GM19452 (cell line): ENCODE measurements at regions not wholly inside any gene's neighbourhood (a gene's known extent, or its start where the extent isn't known, plus 50 kb on each side); places are given as distances from the start of the nearest gene placed in this dataset.
A peak's percentile ranks its signal among the peaks of the same experiment; 100 is the strongest.
"Not testable (repeated sequence)": the region's sequence is repeated elsewhere in the genome, so short reads cannot be mapped to it uniquely, and the experiment has no call there.

Experiments
- ATAC-seq: cut with Tn5 transposase; IDR thresholded peaks from one replicate; pipeline ENCODE4 v1.9.1; 2021; ENCODE audit not compliant: unreplicated experiment

GRCh38 chr2:48210189-48210588 lies 104.3 kb upstream of the FOXN2 start:
- no peak for ATAC-seq

- no peak for ATAC-seq
These were observed 100.8 kb upstream of the FOXN2 start for GRCh38 chr2:48213646-48214045.

GRCh38 chr2:48218169-48218568 lies 96.3 kb upstream of the FOXN2 start:
- ATAC-seq: no peak

GRCh38 chr2:48219234-48219554 lies 95.3 kb upstream of the FOXN2 start:
- no peak for ATAC-seq

GRCh38 chr2:48219555-48220436 lies 94.7 kb upstream of the FOXN2 start:
- ATAC-seq: no peak

- no peak for ATAC-seq
These were observed 94.0 kb upstream of the FOXN2 start for GRCh38 chr2:48220501-48220900.

DNA sequence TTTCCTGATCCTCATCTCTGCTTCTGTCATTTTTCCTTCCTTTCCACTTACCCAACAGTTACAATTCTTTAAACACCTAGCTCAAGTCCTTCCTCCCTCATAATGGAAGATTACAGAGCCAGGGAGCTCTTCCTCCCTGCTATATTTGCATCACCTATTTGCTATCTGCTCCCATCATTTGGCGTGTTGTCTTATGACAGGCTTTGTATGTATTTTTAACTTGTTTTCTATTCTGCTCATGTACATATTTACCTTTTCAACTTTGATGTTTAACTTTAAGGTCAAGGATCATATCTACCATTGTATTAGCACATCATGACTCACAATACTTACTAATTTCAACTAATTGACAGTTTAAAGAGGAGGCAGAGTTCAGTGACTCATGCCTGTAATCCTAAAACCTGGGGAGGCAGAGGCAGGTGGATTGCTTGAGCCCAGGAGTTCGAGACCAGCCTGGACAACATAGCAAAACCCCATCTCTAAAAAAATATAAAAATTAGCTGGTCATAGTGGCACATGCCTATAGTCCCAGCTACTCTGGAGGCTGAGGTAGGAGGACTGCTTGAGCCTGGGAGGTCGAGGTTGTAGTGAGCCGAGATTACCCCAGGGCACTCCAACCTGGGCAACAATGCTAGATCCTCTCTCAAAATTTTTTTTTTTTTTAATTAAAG lies 92.5 kb upstream of the FOXN2 start:
- no peak for ATAC-seq

GRCh38 chr2:48227617-48228344 lies 86.7 kb upstream of the FOXN2 start:
- peak; percentile 79 for ATAC-seq

- peak; percentile 45 for ATAC-seq
These were observed 86.2 kb upstream of the FOXN2 start for GRCh38 chr2:48228345-48228684.

GRCh38 chr2:48229063-48229462 lies 85.4 kb upstream of the FOXN2 start:
- ATAC-seq: no peak

DNA sequence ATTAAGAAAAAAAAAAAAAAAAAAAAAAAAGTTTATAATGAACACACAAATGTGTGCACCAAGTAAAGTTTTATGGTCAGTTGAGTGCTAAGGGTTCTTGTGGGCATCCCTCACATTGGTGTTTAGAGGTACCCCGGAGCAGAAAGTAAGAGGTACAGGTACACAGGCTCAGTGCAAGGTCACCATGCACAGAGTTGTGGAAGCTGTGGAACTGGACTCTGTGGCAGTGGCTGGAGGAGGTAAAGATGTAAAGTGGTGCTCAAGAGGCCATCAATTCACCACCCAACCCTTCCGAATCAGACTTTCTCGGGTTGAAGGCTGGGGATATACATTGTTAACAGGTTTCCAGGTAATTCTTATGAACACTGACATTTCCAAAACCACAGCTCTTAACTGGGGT lies 83.6 kb upstream of the FOXN2 start:
- no peak for ATAC-seq

GRCh38 chr2:48232351-48232750 lies 82.1 kb upstream of the FOXN2 start:
- no peak for ATAC-seq

GRCh38 chr2:48233005-48233404 lies 81.5 kb upstream of the FOXN2 start:
- ATAC-seq: peak; percentile 44

DNA sequence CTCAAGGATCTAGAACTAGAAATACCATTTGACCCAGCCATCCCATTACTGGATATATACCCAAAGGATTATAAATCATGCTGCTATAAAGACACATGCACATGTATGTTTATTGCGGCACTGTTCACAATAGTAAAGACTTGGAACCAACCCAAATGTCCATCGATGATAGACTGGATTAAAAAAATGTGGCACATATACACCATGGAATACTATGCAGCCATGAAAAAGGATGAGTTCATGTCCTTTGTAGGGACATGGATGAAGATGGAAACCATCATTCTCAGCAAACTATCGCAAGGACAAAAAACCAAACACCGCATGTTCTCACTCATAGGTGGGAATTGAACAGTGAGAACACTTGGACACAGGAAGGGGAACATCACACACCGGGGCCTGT lies 80.7 kb upstream of the FOXN2 start:
- ATAC-seq: not testable (repeated sequence)

- ATAC-seq: no peak
These were observed 79.4 kb upstream of the FOXN2 start for GRCh38 chr2:48235076-48235475.

DNA sequence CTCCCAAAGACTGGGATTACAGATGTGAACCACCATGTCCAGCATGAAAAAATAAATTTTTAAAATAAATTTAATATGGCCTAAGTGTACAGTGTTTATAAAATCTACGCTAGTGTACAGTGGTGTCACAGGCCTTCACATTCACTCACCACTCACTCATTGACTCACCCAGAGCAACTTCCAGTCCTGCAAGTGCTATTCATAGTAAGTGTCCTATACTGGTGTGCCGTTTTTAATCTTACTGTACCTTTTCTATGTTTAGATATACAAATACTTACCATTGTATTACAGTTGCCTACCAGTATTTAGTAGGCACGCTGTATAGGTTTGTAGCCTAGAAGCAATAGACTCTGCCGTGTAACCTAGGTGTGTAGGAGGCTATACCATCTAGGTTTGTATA lies 76.1 kb upstream of the FOXN2 start:
- no peak for ATAC-seq

- ATAC-seq: no peak
These were observed 73.6 kb upstream of the FOXN2 start for GRCh38 chr2:48240912-48241311.

DNA sequence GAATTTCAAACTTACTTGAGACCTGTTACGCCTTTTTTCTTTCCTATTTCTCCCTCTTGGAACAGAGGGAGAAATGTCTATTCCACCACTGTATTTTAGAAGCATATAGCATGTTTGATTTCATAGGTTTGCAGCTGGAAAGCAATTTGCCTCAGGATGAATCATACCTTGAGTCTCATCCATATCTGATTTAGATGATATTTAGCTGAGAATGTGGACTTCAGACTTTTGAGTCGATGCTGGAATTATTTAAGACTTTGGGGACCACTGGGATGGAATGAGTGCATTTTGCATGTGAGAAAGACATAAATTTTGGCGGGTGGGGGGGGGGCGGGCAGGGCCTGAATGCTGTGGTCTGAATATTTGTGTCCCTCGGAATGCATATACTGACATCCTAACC lies 67.3 kb upstream of the FOXN2 start:
- no peak for ATAC-seq

DNA sequence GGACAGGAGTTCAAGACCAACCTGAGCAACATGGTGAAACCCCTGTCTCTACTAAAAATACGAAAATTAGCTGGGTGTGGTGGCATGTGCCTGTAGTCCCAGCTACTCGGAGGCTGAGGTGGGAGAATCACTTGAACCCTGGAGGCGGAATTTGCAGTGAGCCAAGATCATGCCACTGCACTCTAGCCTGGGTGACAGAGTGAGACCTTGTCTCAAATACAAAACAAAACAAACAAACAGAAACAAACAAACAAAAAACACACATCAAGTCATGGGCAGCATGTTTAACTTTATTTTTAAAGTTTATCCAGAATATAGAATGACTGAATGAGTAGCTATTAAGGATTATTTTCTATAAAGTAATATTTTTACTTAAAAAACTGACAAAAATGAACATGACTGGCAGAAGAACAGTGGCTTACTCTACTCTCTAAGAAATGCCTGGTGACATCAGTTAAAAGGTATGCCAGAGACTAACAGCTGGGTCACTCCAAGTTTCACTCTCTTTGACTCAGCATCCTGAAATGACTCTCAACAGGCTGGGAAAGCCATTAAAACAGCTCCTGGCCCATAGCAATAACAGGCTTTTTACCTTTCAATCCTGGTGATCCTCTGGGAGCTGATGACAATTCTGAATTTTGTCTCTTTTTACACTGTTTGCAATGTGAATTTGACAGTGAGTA lies 66.1 kb upstream of the FOXN2 start:
- ATAC-seq: peak; percentile 79

DNA sequence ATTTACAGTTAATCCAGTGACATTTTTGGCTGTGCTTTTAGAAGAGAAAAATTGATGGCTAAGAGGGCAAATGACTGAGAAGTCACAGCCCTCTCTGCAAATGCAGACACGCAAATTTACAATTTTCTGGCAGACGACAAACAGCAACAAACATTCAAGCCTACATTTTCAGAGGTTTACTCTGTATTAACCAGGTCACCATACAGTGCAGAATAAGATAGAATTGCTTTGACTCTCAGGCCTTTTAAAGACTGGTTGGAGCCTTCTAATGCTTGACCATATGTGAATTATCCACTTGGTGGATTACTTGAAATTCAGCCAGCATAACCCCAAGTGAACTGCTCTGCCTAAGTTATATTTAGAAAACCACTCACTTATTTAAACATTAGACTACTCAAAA lies 65.5 kb upstream of the FOXN2 start:
- ATAC-seq: no peak

DNA sequence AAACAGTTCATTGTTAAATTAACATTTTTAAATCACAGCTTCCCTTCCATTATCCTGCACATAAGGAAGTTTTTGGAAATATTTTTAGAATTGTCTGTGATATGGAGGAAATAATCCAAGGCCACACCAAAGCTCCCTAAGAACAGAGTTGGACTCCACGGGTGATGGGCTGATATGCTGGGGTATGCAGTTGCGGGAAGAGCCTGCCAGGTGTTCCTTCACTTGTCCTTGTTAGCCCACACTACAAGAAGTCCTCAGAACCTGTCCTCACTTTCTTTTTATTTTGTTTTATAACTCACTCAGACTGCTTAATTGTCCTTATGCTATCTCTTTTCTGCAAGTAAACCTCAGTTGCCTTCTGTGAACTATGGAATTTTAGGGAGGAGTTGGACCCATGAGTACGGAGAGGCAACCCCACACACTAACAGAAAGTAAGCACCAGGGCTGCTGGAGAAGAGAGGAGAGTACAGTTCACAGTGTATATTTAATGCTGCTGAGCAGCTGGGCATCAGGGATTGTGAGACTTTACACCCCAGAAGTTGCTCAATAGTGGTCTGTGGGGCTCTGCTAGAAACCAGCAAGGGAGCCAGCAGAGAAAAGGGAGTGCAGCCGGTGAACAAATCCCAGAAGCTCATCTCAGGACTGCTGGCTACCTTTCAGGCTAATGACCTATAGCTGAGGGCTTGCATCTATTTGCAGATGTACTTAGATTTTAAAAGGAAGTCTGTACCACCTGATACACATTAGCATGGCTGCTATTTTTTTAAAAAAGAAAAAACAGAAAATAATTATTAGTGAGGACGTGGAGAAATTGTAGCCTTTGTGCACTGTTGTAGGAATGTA lies 64.6 kb upstream of the FOXN2 start:
- no peak for ATAC-seq
